HT1080 (cell line): ENCODE measurements at regions not wholly inside any gene's neighbourhood (a gene's known extent, or its start where the extent isn't known, plus 50 kb on each side); places are given as distances from the start of the nearest gene placed in this dataset.
"Not testable (repeated sequence)": the region's sequence is repeated elsewhere in the genome, so short reads cannot be mapped to it uniquely, and the experiment has no call there.

Experiments used
- DNase-seq: peaks from one replicate; pipeline ENCODE4 v3.0.0-alpha.2; 2015; ENCODE audit warnings: low read depth

- DNase-seq, result no peak
Observed at GRCh38 chr3:96319166-96319565, 495.2 kb upstream of the EPHA6 start.

GRCh38 chr3:96324087-96324486 lies 490.3 kb upstream of the EPHA6 start:
- no peak for DNase-seq

- no peak for DNase-seq
Observed at GRCh38 chr3:96330795-96331194, 483.6 kb upstream of the EPHA6 start.

GRCh38 chr3:96331341-96331740 lies 483.1 kb upstream of the EPHA6 start:
- DNase-seq, result peak; percentile 25

- no peak for DNase-seq
Observed at GRCh38 chr3:96334779-96335178, 479.6 kb upstream of the EPHA6 start.

- no peak for DNase-seq
Observed at GRCh38 chr3:96347289-96347688, 467.1 kb upstream of the EPHA6 start.

GRCh38 chr3:96351598-96351997 lies 462.8 kb upstream of the EPHA6 start:
- not testable (repeated sequence) for DNase-seq

- DNase-seq, result no peak
Observed at GRCh38 chr3:96354106-96354505, 460.3 kb upstream of the EPHA6 start.

GRCh38 chr3:96354742-96355141 lies 459.7 kb upstream of the EPHA6 start:
- DNase-seq, result peak; percentile 53

- no peak for DNase-seq
Observed at GRCh38 chr3:96361241-96361640, 453.2 kb upstream of the EPHA6 start.

GRCh38 chr3:96370637-96371036 lies 443.8 kb upstream of the EPHA6 start:
- no peak for DNase-seq

GRCh38 chr3:96410006-96410730 lies 404.2 kb upstream of the EPHA6 start:
- DNase-seq, result no peak

GRCh38 chr3:96416549-96417255 lies 397.7 kb upstream of the EPHA6 start:
- no peak for DNase-seq

GRCh38 chr3:96428097-96428496 lies 386.3 kb upstream of the EPHA6 start:
- no peak for DNase-seq

- no peak for DNase-seq
Observed at GRCh38 chr3:96430079-96430478, 384.3 kb upstream of the EPHA6 start.

GRCh38 chr3:96434651-96435050 lies 379.7 kb upstream of the EPHA6 start:
- DNase-seq, result no peak

GRCh38 chr3:96449346-96449745 lies 365.0 kb upstream of the EPHA6 start:
- DNase-seq, result no peak

GRCh38 chr3:96449803-96450202 lies 364.6 kb upstream of the EPHA6 start:
- DNase-seq, result no peak

GRCh38 chr3:96450699-96451098 lies 363.7 kb upstream of the EPHA6 start:
- no peak for DNase-seq

GRCh38 chr3:96465521-96465920 lies 348.9 kb upstream of the EPHA6 start:
- no peak for DNase-seq

- DNase-seq, result no peak
Observed at GRCh38 chr3:96466441-96466840, 348.0 kb upstream of the EPHA6 start.

GRCh38 chr3:96467639-96468038 lies 346.8 kb upstream of the EPHA6 start:
- DNase-seq, result no peak

- peak; percentile 71 for DNase-seq
Observed at GRCh38 chr3:96478496-96478895, 335.9 kb upstream of the EPHA6 start.
